B cell (primary cell): ENCODE measurements at regions not wholly inside any gene's neighbourhood (a gene's known extent, or its start where the extent isn't known, plus 50 kb on each side); places are given as distances from the start of the nearest gene placed in this dataset.

Experiments
- ATAC-seq: fragments of 200-7000 bp; cut with Tn5 transposase; one replicate; pipeline ENCODE4 v1.10.0; 2021; ENCODE audit warnings: low read depth, mild to moderate bottlenecking, moderate number of reproducible peaks, moderate library complexity
- CTCF ChIA-PET: fragments of 350-600 bp; sonication (Branson Sonifier 250); formaldehyde crosslinking; loops from one replicate; lab custom pipeline; 2021; ENCODE audit warnings: antibody characterized with exemption, inconsistent platforms; lab: Charles Lee
- POLR2A ChIA-PET: fragments of 350-600 bp; sonication (Branson Sonifier 250); formaldehyde crosslinking; loops from one replicate; lab custom pipeline; 2021; ENCODE audit warnings: antibody characterized with exemption; lab: Charles Lee
- DNase-seq: peaks from one replicate; pipeline ENCODE4 v3.0.0; 2013
- H2AFZ ChIP-seq: 2 replicates; pipeline ENCODE4 v1.6.1; 2012; ENCODE audit warnings: mild to moderate bottlenecking, low read depth, low read length; ENCODE audit not compliant: insufficient read depth, poor library complexity, severe bottlenecking
- H3K27ac ChIP-seq, 2 donors: 1 replicate in 1 of 2; 2 replicates in 1 of 2; pipeline ENCODE4 v1.5.1; 2012 to 2013; ENCODE audit warnings: low read length in 2 of 2, mild to moderate bottlenecking in 2 of 2, moderate library complexity in 1 of 2
- H3K27me3 ChIP-seq, 4 experiments: fragments of 200-600 bp in 1 of 4; sonication (generic) in 1 of 4; replicated peaks in 1 of 4; 1 replicate in 2 of 4; 2 replicates in 2 of 4; pipeline versions ENCODE4 v1.6.1 to v1.7.0; 2013 to 2016; ENCODE audit warnings: low read length in 3 of 4, mild to moderate bottlenecking in 2 of 4, mixed read lengths in 1 of 4, moderate library complexity in 1 of 4; ENCODE audit not compliant: insufficient read depth in 4 of 4, control insufficient read depth in 3 of 4; ENCODE audit errors: control extremely low read depth in 1 of 4
- H3K36me3 ChIP-seq, 2 experiments: replicated peaks in 1 of 2; 1 replicate in 1 of 2; 2 replicates in 1 of 2; pipeline versions ENCODE4 v1.6.1 to v1.7.1; 2013; ENCODE audit warnings: low read length in 1 of 2; ENCODE audit not compliant: insufficient read depth in 2 of 2, control insufficient read depth in 1 of 2; ENCODE audit errors: control extremely low read depth in 1 of 2, extremely low read depth in 1 of 2
- H3K4me1 ChIP-seq, 2 donors: fragments of 200-600 bp in 1 of 2; sonication (generic) in 1 of 2; 1 replicate in 1 of 2; 2 replicates in 1 of 2; pipeline versions ENCODE4 v1.5.1 to v1.6.1; 2013 to 2017; ENCODE audit warnings: low read length in 2 of 2; ENCODE audit not compliant: control insufficient read depth in 2 of 2, insufficient read depth in 2 of 2
- H3K4me2 ChIP-seq: replicated peaks from 2 replicates; pipeline ENCODE3; 2012; ENCODE audit warnings: mild to moderate bottlenecking, low read depth, low read length; ENCODE audit not compliant: poor library complexity, severe bottlenecking
- H3K4me3 ChIP-seq, 5 experiments: fragments of 200-600 bp in 1 of 5; sonication (generic) in 1 of 5; 1 replicate in 3 of 5; 2 replicates in 2 of 5; pipeline versions ENCODE4 v1.5.1 to v1.7.0; 2011 to 2016; ENCODE audit warnings: low read length in 4 of 5, mild to moderate bottlenecking in 4 of 5, low read depth in 2 of 5, control low read depth in 1 of 5, moderate library complexity in 1 of 5; ENCODE audit not compliant: insufficient read depth in 1 of 5; ENCODE audit errors: control extremely low read depth in 1 of 5, extremely low read depth in 1 of 5
- H3K79me2 ChIP-seq: fragments of 200-600 bp; sonication (generic); one replicate; pipeline ENCODE4 v1.6.0; 2016; ENCODE audit warnings: low read length; ENCODE audit not compliant: control insufficient read depth, insufficient read depth
- H3K9ac ChIP-seq: fragments of 200-600 bp; sonication (generic); 2 replicates; pipeline ENCODE4 v1.6.1; 2017; ENCODE audit warnings: mild to moderate bottlenecking, low read length, moderate library complexity
- H3K9me3 ChIP-seq, 3 donors: one replicate each; pipeline versions ENCODE4 v1.6.1 to v1.7.1; 2013; ENCODE audit warnings: low read length in 2 of 3; ENCODE audit not compliant: control insufficient read depth in 2 of 3, insufficient read depth in 1 of 3; ENCODE audit errors: control extremely low read depth in 1 of 3
- H4K20me1 ChIP-seq: 2 replicates; pipeline ENCODE4 v1.6.0; 2012; ENCODE audit warnings: mild to moderate bottlenecking, low read length; ENCODE audit not compliant: insufficient read depth, control insufficient read depth, poor library complexity, severe bottlenecking
- H3K27ac Mint-ChIP-seq: one replicate; pipeline ENCODE4 v1.8.0; 2021; ENCODE audit warnings: mixed read lengths
- H3K27me3 Mint-ChIP-seq: one replicate; pipeline ENCODE4 v1.8.0; 2021; ENCODE audit warnings: mixed read lengths
- H3K4me1 Mint-ChIP-seq: one replicate; pipeline ENCODE4 v1.8.0; 2021; ENCODE audit warnings: mixed read lengths
- H3K4me3 Mint-ChIP-seq: one replicate; pipeline ENCODE4 v1.8.0; 2021; ENCODE audit warnings: mixed read lengths
- H3K9me3 Mint-ChIP-seq: one replicate; pipeline ENCODE4 v1.8.0; 2022; ENCODE audit warnings: mixed read lengths; ENCODE audit not compliant: insufficient read depth
- EZH2 ChIP-seq: IDR thresholded peaks from 2 replicates; pipeline ENCODE4 v1.6.1; 2012; ENCODE audit warnings: borderline replicate concordance, low read depth, mild to moderate bottlenecking, moderate library complexity, low read length; ENCODE audit not compliant: insufficient read depth, poor library complexity, severe bottlenecking
- WGBS: methylation state at CpG from one replicate; pipeline ENCODE4 v1.1.5; 2013; ENCODE audit warnings: missing lambda C conversion rate; ENCODE audit not compliant: insufficient coverage; 5-methylcytosine and 5-hydroxymethylcytosine counted together
- intact Hi-C: fragments of 100-400 bp; cut with micrococcal nuclease; formaldehyde crosslinking; loops from one replicate; pipeline ENCODE4 v1.10.0; 2022
- TF ChIP-seq, protein P1 (sequence below): fragments of 200-600 bp; IDR thresholded peaks from one replicate; pipeline ENCODE4 v1.8.0; 2022; ENCODE audit warnings: antibody characterized with exemption, mild to moderate bottlenecking

DNA sequence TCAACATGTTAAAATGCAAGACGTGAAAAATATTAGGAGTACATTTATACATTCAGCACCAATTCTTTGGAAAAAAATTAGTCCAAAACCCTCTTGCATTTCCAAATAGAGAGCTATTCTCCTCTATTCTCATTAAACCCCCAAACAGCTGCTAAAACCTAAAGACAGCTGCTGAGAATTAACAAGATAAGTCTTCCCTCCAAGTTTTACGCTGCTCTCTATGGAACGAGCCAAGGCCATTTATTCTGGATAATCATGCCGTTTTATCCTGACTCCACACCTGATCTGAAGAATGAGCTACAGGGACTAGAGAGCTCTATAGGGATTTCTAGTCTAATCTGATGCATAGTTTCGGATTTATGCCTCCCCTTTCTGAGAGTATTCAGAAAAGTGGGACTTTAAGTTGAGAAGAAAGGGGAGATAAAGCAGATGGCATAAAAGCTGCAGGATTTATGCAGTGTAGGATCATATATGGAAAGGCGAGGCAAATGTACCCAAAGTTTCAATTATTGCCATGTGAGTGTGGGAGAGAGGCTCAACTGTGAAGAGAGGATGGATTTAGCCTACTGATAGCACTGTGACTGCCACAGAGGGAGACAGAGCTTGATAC lies 64.7 kb upstream of the HS3ST5 start:
- H3K27me3 ChIP-seq = no peaks in the 10 kb centered on the region
- H3K4me1 Mint-ChIP-seq = no peaks in the 10 kb centered on the region
- H3K27me3 Mint-ChIP-seq = no peaks in the 10 kb centered on the region
- ChIA-PET CTCF (no interaction called here), POLR2A (no interaction called here)
- H3K4me3 ChIP-seq = no peak overlapping the region
- H3K9ac ChIP-seq = no peak overlapping the region
- ATAC-seq = no peak
- H3K27ac Mint-ChIP-seq = no peak overlapping the region
- no peak overlapping the region for H3K4me3 Mint-ChIP-seq
- WGBS = 88% methylated on average over 5 of the region's 6 CpGs
- no peaks in the 10 kb centered on the region for H3K36me3 ChIP-seq
- no peaks in the 10 kb centered on the region for H3K9me3 Mint-ChIP-seq
- no peak overlapping the region for H3K27ac ChIP-seq
- DNase-seq = no peak
- no peaks in the 10 kb centered on the region for H4K20me1 ChIP-seq
- no peaks in the 10 kb centered on the region for H3K4me1 ChIP-seq
- no peak overlapping the region for H3K4me2 ChIP-seq
- H3K79me2 ChIP-seq = no peaks in the 10 kb centered on the region
- intact Hi-C loops = no loop called here
- H2AFZ ChIP-seq = no peak overlapping the region
- H3K9me3 ChIP-seq = no peaks in the 10 kb centered on the region
- TF ChIP-seq, protein P1, sequence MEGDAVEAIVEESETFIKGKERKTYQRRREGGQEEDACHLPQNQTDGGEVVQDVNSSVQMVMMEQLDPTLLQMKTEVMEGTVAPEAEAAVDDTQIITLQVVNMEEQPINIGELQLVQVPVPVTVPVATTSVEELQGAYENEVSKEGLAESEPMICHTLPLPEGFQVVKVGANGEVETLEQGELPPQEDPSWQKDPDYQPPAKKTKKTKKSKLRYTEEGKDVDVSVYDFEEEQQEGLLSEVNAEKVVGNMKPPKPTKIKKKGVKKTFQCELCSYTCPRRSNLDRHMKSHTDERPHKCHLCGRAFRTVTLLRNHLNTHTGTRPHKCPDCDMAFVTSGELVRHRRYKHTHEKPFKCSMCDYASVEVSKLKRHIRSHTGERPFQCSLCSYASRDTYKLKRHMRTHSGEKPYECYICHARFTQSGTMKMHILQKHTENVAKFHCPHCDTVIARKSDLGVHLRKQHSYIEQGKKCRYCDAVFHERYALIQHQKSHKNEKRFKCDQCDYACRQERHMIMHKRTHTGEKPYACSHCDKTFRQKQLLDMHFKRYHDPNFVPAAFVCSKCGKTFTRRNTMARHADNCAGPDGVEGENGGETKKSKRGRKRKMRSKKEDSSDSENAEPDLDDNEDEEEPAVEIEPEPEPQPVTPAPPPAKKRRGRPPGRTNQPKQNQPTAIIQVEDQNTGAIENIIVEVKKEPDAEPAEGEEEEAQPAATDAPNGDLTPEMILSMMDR = no peak
- TF ChIP-seq EZH2 = no peak

DNA sequence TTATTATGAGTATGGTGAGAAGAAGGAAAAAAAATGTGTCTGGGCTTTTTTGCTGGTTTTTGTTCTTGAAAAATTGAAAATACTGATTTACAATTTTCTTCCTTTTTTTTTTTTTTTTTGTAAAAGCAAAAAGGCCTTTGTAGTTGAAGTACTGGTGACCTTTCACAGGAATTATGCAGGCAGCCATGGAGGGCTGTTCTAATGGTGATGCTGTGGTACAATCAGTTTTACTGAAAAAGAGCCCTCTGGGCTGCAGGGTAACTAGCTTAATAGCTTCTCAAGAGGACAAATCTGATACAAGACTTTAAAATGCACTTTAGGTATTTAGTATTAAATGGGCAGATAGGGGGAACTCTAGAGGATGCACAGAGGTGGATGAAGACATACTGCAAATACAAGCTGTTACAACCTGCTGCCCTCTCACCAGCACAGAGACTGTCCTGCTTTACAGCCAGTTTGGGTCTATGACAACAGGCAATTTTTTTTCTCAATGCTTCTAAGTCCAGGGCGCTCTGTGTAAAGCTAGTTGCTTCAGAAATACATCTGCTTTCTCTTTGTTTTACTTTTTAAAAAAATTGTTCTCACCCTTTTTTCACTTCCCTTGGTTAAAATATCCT lies 61.6 kb upstream of the HS3ST5 start:
- H3K27ac Mint-ChIP-seq = no peak overlapping the region
- no peak overlapping the region for H2AFZ ChIP-seq
- H3K4me3 ChIP-seq = no peak overlapping the region
- H3K9me3 ChIP-seq = no peaks in the 10 kb centered on the region
- ATAC-seq (no peak), DNase-seq (no peak)
- 80% methylated on average over 1 of the region's 1 CpG for WGBS
- CTCF ChIA-PET = no interaction called here
- no peaks in the 10 kb centered on the region for H3K27me3 Mint-ChIP-seq
- POLR2A ChIA-PET = no interaction called here
- no peak overlapping the region for H3K9ac ChIP-seq
- H3K4me1 ChIP-seq = no peaks in the 10 kb centered on the region
- TF ChIP-seq, protein P1 = no peak
- no peak for TF ChIP-seq EZH2
- intact Hi-C loops = no loop called here
- H3K4me1 Mint-ChIP-seq = no peaks in the 10 kb centered on the region
- no peaks in the 10 kb centered on the region for H3K36me3 ChIP-seq
- no peaks in the 10 kb centered on the region for H3K79me2 ChIP-seq
- H3K27ac ChIP-seq = no peak overlapping the region
- no peaks in the 10 kb centered on the region for H4K20me1 ChIP-seq
- no peak overlapping the region for H3K4me3 Mint-ChIP-seq
- no peaks in the 10 kb centered on the region for H3K9me3 Mint-ChIP-seq
- H3K27me3 ChIP-seq = no peaks in the 10 kb centered on the region
- H3K4me2 ChIP-seq = no peak overlapping the region
